ENCODE measurements at regions not wholly inside any gene's neighbourhood (a gene's known extent, or its start where the extent isn't known, plus 50 kb on each side); places are given as distances from the start of the nearest gene placed in this dataset.

- DNase-seq, result no peak
Observed at GRCh38 chr16:5862103-5862840, 764.7 kb upstream of the EEF2KMT start.

- DNase-seq, result no peak
Observed at GRCh38 chr16:5861241-5861640, 763.6 kb upstream of the EEF2KMT start.

GRCh38 chr16:5858180-5858579, 760.6 kb upstream of the EEF2KMT start:
- no peak for DNase-seq

- no peak for DNase-seq
Observed at GRCh38 chr16:5854027-5854426, 756.4 kb upstream of the EEF2KMT start.

- DNase-seq, result no peak
Observed at GRCh38 chr16:5852151-5852550, 754.6 kb upstream of the EEF2KMT start.

- DNase-seq, result no peak
Observed at GRCh38 chr16:5851393-5851982, 753.9 kb upstream of the EEF2KMT start.

- no peak for DNase-seq
Observed at GRCh38 chr16:5850632-5851392, 753.2 kb upstream of the EEF2KMT start.

GRCh38 chr16:5845046-5845445, 747.5 kb upstream of the EEF2KMT start:
- no peak for DNase-seq

GRCh38 chr16:5841974-5842373, 744.4 kb upstream of the EEF2KMT start:
- no peak for DNase-seq

GRCh38 chr16:5838725-5839124, 741.1 kb upstream of the EEF2KMT start:
- DNase-seq, result no peak

- no peak for DNase-seq
Observed at GRCh38 chr16:5838071-5838470, 740.5 kb upstream of the EEF2KMT start.

- no peak for DNase-seq
Observed at GRCh38 chr16:5837007-5837670, 739.5 kb upstream of the EEF2KMT start.

GRCh38 chr16:5835876-5836275, 738.3 kb upstream of the EEF2KMT start:
- DNase-seq, result no peak

GRCh38 chr16:5826332-5826731, 728.7 kb upstream of the EEF2KMT start:
- no peak for DNase-seq

- DNase-seq, result no peak
Observed at GRCh38 chr16:5820472-5820871, 722.9 kb upstream of the EEF2KMT start.

- DNase-seq, result no peak
Observed at GRCh38 chr16:5815570-5816237, 718.1 kb upstream of the EEF2KMT start.

- no peak for DNase-seq
Observed at GRCh38 chr16:5801396-5801795, 703.8 kb upstream of the EEF2KMT start.

GRCh38 chr16:5793556-5793955, 696.0 kb upstream of the EEF2KMT start:
- no peak for DNase-seq

GRCh38 chr16:5791011-5791657, 693.5 kb upstream of the EEF2KMT start:
- DNase-seq, result no peak

- no peak for DNase-seq
Observed at GRCh38 chr16:5790512-5790911, 692.9 kb upstream of the EEF2KMT start.

GRCh38 chr16:5789033-5789432, 691.4 kb upstream of the EEF2KMT start:
- DNase-seq, result no peak

GRCh38 chr16:5781436-5781835, 683.8 kb upstream of the EEF2KMT start:
- no peak for DNase-seq

Data from GF-D8 (cell line).